PFSK-1 (cell line): ENCODE measurements at regions not wholly inside any gene's neighbourhood (a gene's known extent, or its start where the extent isn't known, plus 50 kb on each side); places are given as distances from the start of the nearest gene placed in this dataset.

ENCODE experiments used
- FOXP2 ChIP-seq: optimal IDR thresholded peaks from 2 replicates; pipeline ENCODE3; 2011; ENCODE audit warnings: borderline replicate concordance, control low read depth, inconsistent platforms; ENCODE audit not compliant: insufficient read depth; ENCODE audit errors: extremely low read length, extremely low read depth
- POLR2AphosphoS5 ChIP-seq: IDR thresholded peaks from 2 replicates; pipeline ENCODE4 v1.6.1; 2012; ENCODE audit warnings: low read depth, mild to moderate bottlenecking, control low read depth, low read length, moderate library complexity
- REST ChIP-seq, 2 experiments: IDR thresholded peaks; 2 replicates each; pipeline versions ENCODE4 v1.6.1 to v1.8.0; 2011 to 2012; ENCODE audit warnings: low read depth in 2 of 2, low read length in 2 of 2, control low read depth in 1 of 2, inconsistent platforms in 1 of 2, mild to moderate bottlenecking in 1 of 2, moderate library complexity in 1 of 2; ENCODE audit not compliant: insufficient read depth in 1 of 2
- SIN3A ChIP-seq: IDR thresholded peaks from 2 replicates; pipeline ENCODE4 v1.6.1; 2012; ENCODE audit warnings: mild to moderate bottlenecking, low read length, moderate library complexity, borderline replicate concordance; ENCODE audit not compliant: insufficient read depth

- TF ChIP-seq REST (IDR thresholded peaks at IDR 0.05; ENCODE audit: insufficient read depth in 1 of 2, low read depth in 2 of 2, low read length in 2 of 2) (no peak), FOXP2 (no peak), POLR2AphosphoS5 (no peak), SIN3A (no peak)
Observed at GRCh38 chr10:69686866-69687265, 56.8 kb downstream of the FAM241B start.
